Activated CD4-positive, alpha-beta T cell treated with anti-CD3 and anti-CD28 coated beads, Interleukin-2, Interleukin-4, amounts not matched to agents 100 ng/mL and 50 ng/mL, durations not matched to agents 16 hours and 8 hours (primary cell): ENCODE measurements at regions not wholly inside any gene's neighbourhood (a gene's known extent, or its start where the extent isn't known, plus 50 kb on each side); places are given as distances from the start of the nearest gene placed in this dataset.
A peak's percentile ranks its signal among the peaks of the same experiment; 100 is the strongest.
"Not testable (repeated sequence)": the region's sequence is repeated elsewhere in the genome, so short reads cannot be mapped to it uniquely, and the experiment has no call there.

ENCODE experiments used
- DNase-seq: peaks from one replicate; pipeline ENCODE4 v3.0.0-alpha.2; 2020; ENCODE audit warnings: low spot score

GRCh38 chr3:192968901-192969300, 51.2 kb upstream of the MB21D2 start:
- DNase-seq: peak; percentile 35

GRCh38 chr3:192980632-192981031, 63.0 kb upstream of the MB21D2 start:
- no peak for DNase-seq

- DNase-seq: no peak
Observed at GRCh38 chr3:192986379-192986778, 68.7 kb upstream of the MB21D2 start.

GRCh38 chr3:192991356-192991755, 73.7 kb upstream of the MB21D2 start:
- no peak for DNase-seq

- no peak for DNase-seq
Observed at GRCh38 chr3:192992361-192992760, 74.7 kb upstream of the MB21D2 start.

- peak; percentile 45 for DNase-seq
Observed at GRCh38 chr3:192993411-192993810, 75.8 kb upstream of the MB21D2 start.

GRCh38 chr3:193001113-193001512, 83.5 kb upstream of the MB21D2 start:
- DNase-seq: not testable (repeated sequence)

- not testable (repeated sequence) for DNase-seq
Observed at GRCh38 chr3:193003624-193004023, 86.0 kb upstream of the MB21D2 start.

- DNase-seq: no peak
Observed at GRCh38 chr3:193008654-193009053, 91.0 kb upstream of the MB21D2 start.

- DNase-seq: no peak
Observed at GRCh38 chr3:193010191-193010590, 92.5 kb upstream of the MB21D2 start.

- DNase-seq: no peak
Observed at GRCh38 chr3:193011958-193012357, 94.3 kb upstream of the MB21D2 start.

GRCh38 chr3:193014902-193015301, 97.2 kb upstream of the MB21D2 start:
- no peak for DNase-seq

- DNase-seq: no peak
Observed at GRCh38 chr3:193016437-193016901, 98.8 kb upstream of the MB21D2 start.

GRCh38 chr3:193021506-193022010, 103.9 kb upstream of the MB21D2 start:
- DNase-seq: no peak

- no peak for DNase-seq
Observed at GRCh38 chr3:193023218-193023617, 105.6 kb upstream of the MB21D2 start.

- no peak for DNase-seq
Observed at GRCh38 chr3:193028258-193028657, 110.6 kb upstream of the MB21D2 start.

GRCh38 chr3:193029800-193030199, 112.1 kb upstream of the MB21D2 start:
- no peak for DNase-seq

GRCh38 chr3:193030276-193030675, 112.6 kb upstream of the MB21D2 start:
- DNase-seq: no peak

GRCh38 chr3:193031911-193032310, 114.3 kb upstream of the MB21D2 start:
- no peak for DNase-seq

- no peak for DNase-seq
Observed at GRCh38 chr3:193033226-193033780, 115.6 kb upstream of the MB21D2 start.

GRCh38 chr3:193037828-193038227, 120.2 kb upstream of the MB21D2 start:
- not testable (repeated sequence) for DNase-seq

- no peak for DNase-seq
Observed at GRCh38 chr3:193039058-193039457, 121.4 kb upstream of the MB21D2 start.

- DNase-seq: peak; percentile 53
Observed at GRCh38 chr3:193040836-193041672, 123.4 kb upstream of the MB21D2 start.
